Chondrocyte (in vitro differentiated cells): ENCODE measurements at regions not wholly inside any gene's neighbourhood (a gene's known extent, or its start where the extent isn't known, plus 50 kb on each side); places are given as distances from the start of the nearest gene placed in this dataset.

Experiments used
- DNase-seq: peaks from one replicate; pipeline ENCODE4 v3.0.0; 2021; ENCODE audit warnings: mixed read lengths, low spot score
- H3K27ac Mint-ChIP-seq: one replicate; pipeline ENCODE4 v1.8.0; 2021; ENCODE audit warnings: mild to moderate bottlenecking, moderate library complexity, mixed read lengths; ENCODE audit not compliant: unreplicated experiment
- H3K27me3 Mint-ChIP-seq: 2 replicates; pipeline ENCODE4 v1.8.0; 2021; ENCODE audit warnings: low read depth, mixed read lengths
- H3K36me3 Mint-ChIP-seq: 2 replicates; pipeline ENCODE4 v1.8.0; 2021; ENCODE audit warnings: low read depth, mixed read lengths
- H3K4me1 Mint-ChIP-seq: 2 replicates; pipeline ENCODE4 v1.8.0; 2021; ENCODE audit warnings: low read depth, mild to moderate bottlenecking, mixed read lengths
- H3K4me3 Mint-ChIP-seq: one replicate; pipeline ENCODE4 v1.8.0; 2021; ENCODE audit warnings: mild to moderate bottlenecking, moderate library complexity, mixed read lengths; ENCODE audit not compliant: unreplicated experiment
- H3K9me3 Mint-ChIP-seq: 2 replicates; pipeline ENCODE4 v1.8.0; 2021; ENCODE audit warnings: low read depth, mixed read lengths
- TF ChIP-seq, protein P1 (sequence below): fragments of 200-600 bp; sonication (generic); IDR thresholded peaks from 2 replicates; pipeline ENCODE4 v1.5.0; 2021; ENCODE audit warnings: antibody characterized with exemption, mild to moderate bottlenecking, moderate library complexity

DNA sequence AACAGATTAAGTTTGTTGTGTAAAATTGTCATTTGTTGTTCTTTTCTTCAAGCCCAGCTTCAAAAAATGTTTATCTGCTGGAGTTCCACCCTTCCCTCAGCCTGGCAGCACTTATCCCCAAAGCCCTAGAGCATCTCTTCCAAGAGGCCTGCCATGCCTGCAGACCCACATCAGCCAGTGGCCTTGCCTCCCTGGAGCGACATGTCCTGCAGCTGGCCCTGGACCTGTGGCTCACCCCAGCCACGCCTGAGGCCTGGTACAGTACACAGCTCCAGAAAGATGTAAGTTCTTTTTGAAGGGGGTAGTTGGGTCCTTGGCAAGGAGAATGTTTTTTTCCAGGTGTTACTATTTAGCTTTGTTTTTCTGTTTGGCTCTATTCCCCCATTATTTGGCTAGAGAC is 124.8 kb downstream of the CD164 start:
- no peak for DNase-seq
- Mint-ChIP-seq H3K27ac (no peak overlapping the region), H3K4me1 (peaks cover 10% of the 10 kb centered on the region), H3K9me3 (no peaks in the 10 kb centered on the region), H3K4me3 (no peak overlapping the region), H3K27me3 (no peaks in the 10 kb centered on the region), H3K36me3 (peaks cover 2% of the 10 kb centered on the region)
- TF ChIP-seq, protein P1, sequence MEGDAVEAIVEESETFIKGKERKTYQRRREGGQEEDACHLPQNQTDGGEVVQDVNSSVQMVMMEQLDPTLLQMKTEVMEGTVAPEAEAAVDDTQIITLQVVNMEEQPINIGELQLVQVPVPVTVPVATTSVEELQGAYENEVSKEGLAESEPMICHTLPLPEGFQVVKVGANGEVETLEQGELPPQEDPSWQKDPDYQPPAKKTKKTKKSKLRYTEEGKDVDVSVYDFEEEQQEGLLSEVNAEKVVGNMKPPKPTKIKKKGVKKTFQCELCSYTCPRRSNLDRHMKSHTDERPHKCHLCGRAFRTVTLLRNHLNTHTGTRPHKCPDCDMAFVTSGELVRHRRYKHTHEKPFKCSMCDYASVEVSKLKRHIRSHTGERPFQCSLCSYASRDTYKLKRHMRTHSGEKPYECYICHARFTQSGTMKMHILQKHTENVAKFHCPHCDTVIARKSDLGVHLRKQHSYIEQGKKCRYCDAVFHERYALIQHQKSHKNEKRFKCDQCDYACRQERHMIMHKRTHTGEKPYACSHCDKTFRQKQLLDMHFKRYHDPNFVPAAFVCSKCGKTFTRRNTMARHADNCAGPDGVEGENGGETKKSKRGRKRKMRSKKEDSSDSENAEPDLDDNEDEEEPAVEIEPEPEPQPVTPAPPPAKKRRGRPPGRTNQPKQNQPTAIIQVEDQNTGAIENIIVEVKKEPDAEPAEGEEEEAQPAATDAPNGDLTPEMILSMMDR: no peak

DNA sequence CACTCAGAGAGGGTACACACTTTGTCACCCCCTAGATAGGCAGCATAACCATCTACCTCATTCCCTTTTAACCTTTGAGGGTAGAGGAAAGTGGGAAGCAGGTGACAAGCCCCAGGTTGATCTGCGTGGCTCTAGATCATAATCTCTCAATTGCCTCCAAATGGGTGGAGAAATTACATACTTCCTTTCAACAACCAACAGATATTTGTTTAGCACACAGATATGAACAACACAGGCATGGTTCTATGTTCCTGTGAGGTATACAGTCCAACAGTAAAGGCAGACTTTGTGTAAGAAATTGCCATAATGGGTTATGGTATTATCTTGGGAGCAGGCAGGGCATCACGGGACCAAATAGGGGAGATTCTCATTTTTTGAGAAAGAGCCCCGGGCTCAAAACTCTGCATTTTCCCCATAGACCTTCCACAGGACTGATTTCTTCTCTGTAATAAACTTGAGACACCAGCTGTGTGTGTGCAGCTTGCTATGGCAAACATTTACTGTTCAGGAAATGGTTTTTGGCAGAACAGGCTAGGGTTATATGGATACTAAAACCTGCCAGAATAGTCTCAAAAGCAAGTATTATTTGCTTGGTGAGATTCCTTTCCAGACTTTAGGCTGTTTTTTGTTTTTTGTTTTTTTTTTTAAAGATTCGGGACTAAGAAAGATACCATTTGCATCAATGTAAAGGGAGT is 126.2 kb downstream of the CD164 start:
- H3K36me3 Mint-ChIP-seq: no peaks in the 10 kb centered on the region
- H3K27me3 Mint-ChIP-seq: no peaks in the 10 kb centered on the region
- peaks cover 20% of the 10 kb centered on the region for H3K4me1 Mint-ChIP-seq
- H3K9me3 Mint-ChIP-seq: no peaks in the 10 kb centered on the region
- TF ChIP-seq, protein P1: no peak
- no peak for DNase-seq
- H3K4me3 Mint-ChIP-seq: no peak overlapping the region
- no peak overlapping the region for H3K27ac Mint-ChIP-seq

- H3K27ac Mint-ChIP-seq: no peak overlapping the region
- no peak for DNase-seq
- H3K4me3 Mint-ChIP-seq: no peak overlapping the region
- no peaks in the 10 kb centered on the region for H3K36me3 Mint-ChIP-seq
- no peaks in the 10 kb centered on the region for H3K27me3 Mint-ChIP-seq
- H3K9me3 Mint-ChIP-seq: no peaks in the 10 kb centered on the region
- TF ChIP-seq, protein P1: no peak
- peaks cover 15% of the 10 kb centered on the region for H3K4me1 Mint-ChIP-seq
Observed at GRCh38 chr6:109255087-109255486, 127.2 kb downstream of the CD164 start.

DNA sequence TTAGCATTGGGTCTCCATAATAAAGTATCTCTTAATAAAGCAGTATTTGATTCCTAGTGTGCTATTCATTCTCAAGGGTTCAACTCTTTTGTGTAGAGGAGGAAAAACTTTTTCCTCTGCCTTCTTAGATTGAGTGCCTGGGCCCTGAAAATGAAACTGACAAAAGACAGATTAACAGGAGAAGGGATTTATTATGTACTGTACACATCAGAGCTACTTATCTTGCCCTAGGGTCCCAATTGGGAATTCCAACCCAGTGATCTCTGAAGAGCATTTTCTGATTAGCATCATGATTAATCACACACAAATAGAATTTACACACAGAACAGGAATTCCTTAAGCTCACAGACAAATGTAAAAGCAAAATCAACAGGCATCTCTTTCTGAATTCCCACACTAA is 128.9 kb downstream of the CD164 start:
- no peak for DNase-seq
- Mint-ChIP-seq H3K27ac (no peak overlapping the region), H3K4me1 (peaks cover 15% of the 10 kb centered on the region), H3K36me3 (no peaks in the 10 kb centered on the region), H3K9me3 (no peaks in the 10 kb centered on the region), H3K27me3 (no peaks in the 10 kb centered on the region), H3K4me3 (no peak overlapping the region)
- TF ChIP-seq, protein P1: no peak

DNA sequence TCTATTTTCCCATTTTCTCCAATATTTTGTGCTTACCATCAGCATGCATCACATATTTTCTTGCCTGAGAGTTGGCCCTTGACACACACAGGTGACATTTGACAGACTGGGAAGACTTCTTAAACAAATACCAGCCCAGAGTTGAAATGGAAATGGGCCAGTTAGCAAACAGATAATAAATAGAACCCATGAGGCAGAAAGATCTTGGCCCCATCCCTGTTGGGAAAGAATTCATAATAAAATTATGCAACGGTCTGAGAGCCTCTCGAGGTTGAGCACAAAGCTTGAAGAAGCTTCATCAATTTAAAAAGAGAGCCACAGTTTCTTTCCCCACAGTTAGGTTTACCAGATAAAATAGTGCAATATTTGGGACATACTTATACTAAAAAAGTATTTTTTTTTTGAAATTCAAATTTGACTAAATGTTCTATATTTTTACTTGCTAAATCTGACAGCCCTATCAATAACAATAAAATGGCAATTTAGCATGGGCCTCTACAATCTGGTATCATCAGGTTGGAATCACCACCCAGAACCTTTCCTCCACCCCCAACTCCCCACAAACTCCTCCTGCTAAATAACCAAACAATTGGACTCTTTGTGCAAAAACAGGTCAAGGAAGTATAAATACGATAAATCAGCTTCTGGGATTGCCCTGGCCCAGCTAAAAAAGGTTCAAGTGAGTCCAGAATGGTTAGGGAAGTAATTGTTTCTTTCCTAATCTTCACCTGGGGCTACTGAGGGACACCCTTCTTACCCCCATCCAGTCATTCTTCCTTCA is 129.8 kb downstream of the CD164 start:
- Mint-ChIP-seq H3K27ac (no peak overlapping the region), H3K9me3 (no peaks in the 10 kb centered on the region), H3K36me3 (no peaks in the 10 kb centered on the region), H3K4me3 (no peak overlapping the region), H3K4me1 (peaks cover 15% of the 10 kb centered on the region), H3K27me3 (no peaks in the 10 kb centered on the region)
- no peak for DNase-seq
- TF ChIP-seq, protein P1: no peak
